Inflammatory macrophage treated with lipopolysaccharide for 4 hours (primary cell): ENCODE measurements at regions not wholly inside any gene's neighbourhood (a gene's known extent, or its start where the extent isn't known, plus 50 kb on each side); places are given as distances from the start of the nearest gene placed in this dataset.

ENCODE experiments used
- DNase-seq: peaks from one replicate; pipeline ENCODE4 v3.0.0-alpha.2; 2020

DNA sequence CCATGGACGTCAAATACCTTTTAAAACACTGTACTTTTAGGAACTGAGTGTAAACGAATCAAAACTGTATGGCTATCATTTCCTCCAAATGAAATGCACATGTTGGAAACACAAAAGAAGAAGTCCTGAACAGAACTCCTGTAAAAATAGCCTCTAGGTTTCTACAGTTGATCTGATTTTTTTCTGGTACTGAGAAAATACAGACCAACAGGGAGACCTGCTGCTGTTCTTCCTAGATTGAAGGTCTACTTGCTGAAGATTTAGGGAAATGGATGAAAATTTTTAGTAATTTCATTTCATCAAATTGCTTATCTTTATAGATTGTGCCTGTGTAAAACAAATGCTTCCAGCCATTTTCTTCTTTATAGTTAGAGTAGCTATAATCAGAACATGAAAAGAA, 520.4 kb downstream of the SLITRK6 start:
- DNase-seq = no peak

DNA sequence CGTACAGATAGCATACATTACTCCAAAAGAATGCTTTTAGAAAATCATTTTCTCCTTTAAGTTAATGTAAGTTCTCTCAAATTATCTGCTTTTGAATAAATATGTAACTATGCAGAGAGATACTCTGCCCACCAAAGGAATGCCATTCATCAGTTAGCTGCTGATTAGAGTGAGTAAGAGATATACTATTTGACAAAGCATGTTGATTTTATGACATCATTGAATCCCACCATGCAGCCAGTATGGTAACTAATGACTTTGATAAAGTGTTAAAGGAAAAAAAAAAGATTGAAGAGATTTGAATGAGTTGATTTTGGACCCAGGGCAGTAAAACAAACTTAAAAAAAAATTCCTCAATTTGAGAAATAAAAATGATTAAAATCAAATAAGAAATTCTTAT, 521.5 kb downstream of the SLITRK6 start:
- no peak for DNase-seq

DNA sequence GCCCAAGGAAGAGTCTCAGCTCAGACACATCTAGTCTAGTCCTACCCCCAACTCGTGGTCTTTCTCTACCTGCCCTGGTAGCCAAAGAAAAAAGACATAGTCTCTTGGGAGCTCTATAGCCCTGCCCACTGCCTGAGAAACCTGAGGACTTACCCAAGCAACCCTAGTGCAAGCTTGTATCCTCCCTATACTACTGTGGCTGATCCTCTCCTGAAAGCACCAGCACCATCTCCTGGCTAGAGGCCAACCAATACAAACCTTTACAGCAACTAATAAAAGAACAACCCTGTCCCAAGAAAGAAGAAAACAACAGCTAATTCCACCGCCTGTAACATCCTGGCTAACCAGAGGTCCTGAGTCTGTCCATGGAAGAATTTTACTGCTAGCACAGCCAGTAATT, 532.4 kb downstream of the SLITRK6 start:
- DNase-seq = no peak

DNA sequence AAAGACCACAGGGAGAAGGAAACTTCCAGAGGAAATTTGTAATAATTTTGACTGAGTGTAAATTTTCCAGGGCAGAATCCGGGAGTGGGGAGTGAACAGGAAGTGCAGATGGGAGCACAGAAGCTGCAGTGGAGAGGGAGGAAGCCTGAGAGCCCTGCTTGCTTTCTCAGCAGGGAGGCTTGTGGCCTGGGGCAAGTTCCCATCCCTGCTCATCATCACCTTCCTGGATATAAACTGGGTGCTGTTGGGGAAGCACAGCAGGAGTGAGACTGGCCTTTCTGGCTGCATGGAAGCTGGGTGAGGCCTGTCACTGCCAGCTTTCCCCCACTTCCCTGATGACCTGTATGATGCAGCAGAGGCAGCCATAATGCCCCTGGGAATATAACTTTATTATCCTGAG, 532.9 kb downstream of the SLITRK6 start:
- no peak for DNase-seq

DNA sequence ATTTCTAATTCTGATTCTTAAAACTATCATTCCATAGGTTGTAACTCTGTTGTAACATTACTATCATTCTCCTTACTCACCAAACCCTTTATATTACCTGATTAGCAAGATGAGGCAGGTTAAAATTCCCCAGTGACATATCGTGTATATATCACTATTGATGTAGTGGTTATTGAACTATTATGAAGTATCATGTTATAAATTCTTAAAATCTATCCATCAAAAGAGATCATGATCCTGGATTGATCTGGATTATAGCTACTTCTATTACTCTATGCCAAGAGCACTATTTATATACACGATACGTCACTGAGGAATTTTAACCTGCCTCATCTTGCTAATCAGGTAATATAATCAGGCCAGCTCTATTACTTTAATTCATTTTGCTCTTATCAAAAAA, 533.9 kb downstream of the SLITRK6 start:
- no peak for DNase-seq

DNA sequence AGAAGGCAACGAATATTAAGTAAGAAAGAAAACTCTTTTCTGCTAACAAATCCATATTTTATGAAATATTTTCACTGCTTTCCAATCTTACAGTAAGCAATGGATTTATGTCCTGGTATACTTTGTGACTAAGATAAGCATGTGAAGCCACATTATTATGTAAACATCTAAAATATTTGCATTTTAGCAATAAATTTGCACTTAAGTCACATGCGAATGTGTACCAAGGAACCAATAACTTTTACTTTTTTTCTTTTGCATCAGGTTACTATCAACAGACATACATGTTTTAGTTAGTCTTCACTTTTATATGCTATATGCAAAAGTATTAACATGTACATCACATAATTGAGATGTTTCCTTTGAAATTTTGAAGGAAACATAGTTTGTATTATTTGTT, 536.7 kb downstream of the SLITRK6 start:
- no peak for DNase-seq

DNA sequence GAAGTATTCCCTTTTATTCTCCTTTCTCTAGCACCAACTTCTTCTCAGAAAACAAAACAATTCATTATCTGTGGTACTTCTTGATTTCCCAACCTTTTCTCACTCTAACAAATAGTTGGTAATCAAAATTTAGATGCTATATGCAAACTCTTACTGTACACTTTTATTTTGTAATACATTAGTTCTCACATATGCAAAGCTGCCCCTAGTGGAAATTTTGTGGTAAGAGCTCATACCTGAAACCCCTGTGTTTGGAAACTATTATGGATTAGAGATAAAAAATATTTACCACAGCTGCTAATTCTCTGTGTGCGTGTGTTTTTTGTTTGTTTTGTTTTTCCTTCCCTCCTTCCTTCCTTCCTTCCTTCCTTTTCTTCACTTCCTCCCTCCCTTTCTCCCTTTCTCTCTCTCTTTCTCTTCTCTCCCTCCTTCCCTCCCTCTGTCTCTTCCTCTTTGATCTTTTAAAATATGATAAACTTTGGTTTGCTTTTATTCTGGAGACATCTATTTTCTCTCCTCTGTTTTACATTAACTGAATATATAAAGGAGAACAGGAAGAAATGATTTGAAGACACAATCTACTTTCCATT, 537.4 kb downstream of the SLITRK6 start:
- no peak for DNase-seq

DNA sequence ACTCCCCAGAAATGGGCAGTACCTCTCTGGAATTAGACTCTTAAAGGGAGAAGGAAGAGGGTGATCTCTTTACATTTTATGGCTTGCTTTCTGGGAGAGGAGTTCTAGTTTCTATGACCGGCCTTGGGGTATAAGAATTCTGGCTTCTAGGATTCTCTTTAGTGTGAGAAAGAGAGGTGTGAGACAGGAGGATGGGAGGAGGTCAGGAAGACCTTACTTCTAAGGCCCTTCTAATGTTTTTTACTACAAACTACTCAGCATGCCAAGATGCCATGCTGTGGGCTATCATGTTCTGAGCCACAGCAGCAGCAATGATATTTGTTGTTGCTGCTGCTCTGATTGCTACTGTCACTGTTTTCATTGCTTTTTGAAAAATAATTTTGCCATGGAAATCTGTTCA, 538.3 kb downstream of the SLITRK6 start:
- no peak for DNase-seq

DNA sequence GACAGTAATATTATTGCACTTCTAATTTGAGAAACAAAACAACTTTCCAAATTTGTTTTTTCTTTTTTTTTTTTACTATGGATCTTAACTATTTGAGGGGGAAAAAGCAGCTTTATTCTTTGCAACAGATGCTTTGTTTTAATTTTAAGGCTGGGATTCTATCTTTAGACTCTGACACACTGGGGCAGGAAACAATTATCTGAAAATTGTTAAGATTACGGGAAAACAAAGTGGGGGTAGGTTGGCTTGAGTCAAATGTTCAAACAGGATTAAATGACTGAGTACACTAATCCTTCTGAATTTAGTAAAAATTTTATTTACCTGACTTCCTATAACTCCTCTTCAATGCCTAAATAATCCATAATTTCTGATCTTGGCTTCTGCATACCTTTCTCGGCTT, 543.2 kb downstream of the SLITRK6 start:
- DNase-seq = no peak

DNA sequence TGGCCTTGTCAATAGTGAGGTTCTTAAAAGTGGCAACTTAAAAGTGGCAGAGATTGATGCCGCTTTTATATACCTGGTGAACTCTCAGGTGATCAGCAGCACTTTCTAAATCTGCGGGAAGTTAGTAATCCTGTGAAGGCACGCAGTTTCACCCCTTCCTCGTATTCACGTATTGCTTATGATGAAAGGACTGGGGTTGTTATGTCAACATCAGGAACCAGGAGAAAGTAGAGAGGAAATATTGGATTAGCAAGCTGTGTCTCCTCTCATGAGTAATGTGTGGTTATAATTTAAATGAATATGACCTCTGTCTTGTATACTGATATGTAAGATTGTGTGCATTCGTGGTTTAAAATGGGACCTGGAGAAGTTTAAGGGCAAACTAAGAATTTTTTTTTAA, 544.6 kb downstream of the SLITRK6 start:
- no peak for DNase-seq

DNA sequence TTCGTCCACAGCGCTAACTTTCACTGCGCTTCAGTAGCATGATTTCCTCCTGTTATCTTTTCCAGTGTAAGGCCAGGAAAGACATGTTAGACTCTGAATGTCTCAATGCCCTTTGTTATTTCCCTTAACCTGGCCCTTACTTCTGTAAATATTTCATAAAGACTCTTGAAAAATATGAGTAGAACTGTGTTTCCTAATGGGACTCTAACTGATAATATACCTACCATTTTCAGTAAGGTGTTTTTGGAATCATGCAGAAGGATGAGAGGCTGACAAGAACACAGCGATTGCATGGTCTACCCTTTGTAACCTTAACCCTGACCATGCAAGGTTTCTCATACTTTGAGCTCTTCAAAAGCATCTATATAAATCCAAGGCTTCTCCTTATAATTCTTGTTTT, 550.1 kb downstream of the SLITRK6 start:
- no peak for DNase-seq

DNA sequence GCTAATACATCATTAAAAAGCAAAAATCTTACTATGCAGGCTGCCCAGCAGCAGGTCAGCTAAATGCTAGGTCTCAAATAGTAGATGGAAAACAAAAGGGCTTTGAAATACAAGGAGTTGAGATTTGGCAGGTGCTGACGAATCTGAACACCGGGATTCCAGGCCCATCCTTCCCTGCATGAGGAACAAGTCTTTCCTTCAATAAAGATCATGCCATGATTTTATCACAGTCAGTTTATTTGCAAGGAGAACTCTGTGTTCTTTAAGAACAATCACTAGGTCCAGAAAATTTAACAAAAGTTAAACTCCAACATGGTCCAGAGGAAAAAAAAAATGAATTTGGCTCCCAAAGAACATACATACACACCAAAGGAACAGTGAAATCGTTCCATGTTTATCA, 551.4 kb downstream of the SLITRK6 start:
- DNase-seq = no peak

DNA sequence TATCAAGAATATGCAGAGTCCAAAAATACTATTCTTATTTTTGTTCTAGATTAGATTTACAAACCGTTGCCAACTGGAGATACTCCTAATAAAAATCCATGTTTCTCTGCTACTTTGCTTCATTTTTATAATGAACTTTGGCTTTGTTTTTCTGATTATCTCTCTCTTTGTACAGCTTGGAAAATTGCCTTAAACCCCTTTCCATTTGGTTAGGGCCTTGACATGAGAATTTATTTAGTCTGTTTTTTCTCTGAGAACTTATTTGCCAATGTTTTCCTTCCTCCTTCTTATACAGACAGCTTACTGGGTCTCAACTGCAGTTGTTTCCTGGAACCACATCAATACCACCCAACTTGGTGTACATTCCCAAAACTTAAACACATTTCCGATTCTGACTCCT, 555.4 kb downstream of the SLITRK6 start:
- no peak for DNase-seq

DNA sequence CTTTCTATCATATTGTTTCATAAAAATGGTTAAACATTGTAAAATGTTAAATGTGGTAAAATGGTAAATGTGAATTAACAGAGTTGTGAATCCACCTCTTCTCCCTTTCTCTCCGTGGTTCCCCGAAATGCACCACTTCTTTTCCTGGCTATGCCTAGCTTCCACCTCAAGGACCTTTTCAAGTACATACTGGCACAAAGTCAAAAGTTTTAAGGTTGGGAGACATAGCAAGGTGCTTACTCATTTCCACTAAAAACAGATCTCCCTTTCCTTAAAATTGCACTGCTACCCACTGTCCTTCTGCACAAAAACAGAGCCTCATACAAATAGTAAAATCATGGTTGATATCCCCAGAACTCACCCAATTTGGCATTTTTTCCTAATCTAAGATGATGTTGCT, 558.2 kb downstream of the SLITRK6 start:
- DNase-seq = no peak

DNA sequence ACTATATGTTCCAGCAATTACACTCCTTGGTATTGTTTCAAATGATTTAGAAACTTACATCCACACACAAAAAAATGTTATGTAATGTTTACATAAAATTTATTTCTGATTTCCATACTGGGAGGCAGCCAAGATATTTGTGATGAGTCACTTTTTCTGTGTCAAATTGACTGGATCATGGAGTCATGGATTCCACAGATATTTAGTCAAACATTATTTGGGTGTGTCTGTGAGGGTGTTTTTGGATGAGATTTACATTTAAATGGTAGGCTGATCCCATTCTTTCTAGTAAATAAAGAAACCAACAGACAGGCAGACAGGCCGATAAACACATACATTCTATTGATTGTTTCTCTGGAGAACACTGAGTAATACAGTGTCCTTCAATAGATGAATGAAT, 562.8 kb downstream of the SLITRK6 start:
- no peak for DNase-seq

DNA sequence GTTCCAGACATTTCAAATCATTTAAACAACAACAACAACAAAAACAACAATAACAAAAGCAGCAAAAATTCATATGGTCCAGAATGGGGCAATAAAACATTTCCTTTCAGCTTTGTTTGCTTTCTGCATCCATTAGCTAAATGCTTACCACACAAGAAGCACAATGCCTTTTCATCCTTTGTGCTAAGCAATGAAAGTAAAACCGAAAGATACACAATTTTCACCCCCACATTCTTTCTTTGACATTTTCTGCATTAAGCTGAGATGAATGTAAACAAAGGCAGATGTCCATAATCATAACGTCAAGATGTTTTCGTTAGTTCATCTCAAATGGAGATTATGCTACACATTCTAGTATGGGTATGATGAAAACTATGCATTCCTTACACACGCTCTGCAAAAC, 568.5 kb downstream of the SLITRK6 start:
- DNase-seq = no peak

DNA sequence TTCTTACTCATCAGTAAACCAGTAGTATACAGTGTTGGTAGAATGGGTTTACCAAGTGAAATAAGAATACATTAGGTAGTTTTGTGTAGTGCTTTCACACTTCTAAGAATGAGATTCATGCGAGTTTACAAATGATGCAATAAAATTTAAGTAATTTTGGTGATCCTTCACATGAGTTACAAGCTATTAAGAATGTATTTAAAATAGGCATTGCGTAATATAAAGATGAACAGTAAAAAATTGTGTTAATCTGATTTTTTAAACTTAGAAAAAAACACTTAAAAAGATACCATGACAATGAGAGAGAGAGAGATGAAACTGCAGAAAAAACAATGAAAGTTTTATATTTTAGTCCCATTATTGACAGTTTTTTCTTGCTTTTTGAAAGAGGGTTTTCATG, 570.5 kb downstream of the SLITRK6 start:
- DNase-seq = no peak

DNA sequence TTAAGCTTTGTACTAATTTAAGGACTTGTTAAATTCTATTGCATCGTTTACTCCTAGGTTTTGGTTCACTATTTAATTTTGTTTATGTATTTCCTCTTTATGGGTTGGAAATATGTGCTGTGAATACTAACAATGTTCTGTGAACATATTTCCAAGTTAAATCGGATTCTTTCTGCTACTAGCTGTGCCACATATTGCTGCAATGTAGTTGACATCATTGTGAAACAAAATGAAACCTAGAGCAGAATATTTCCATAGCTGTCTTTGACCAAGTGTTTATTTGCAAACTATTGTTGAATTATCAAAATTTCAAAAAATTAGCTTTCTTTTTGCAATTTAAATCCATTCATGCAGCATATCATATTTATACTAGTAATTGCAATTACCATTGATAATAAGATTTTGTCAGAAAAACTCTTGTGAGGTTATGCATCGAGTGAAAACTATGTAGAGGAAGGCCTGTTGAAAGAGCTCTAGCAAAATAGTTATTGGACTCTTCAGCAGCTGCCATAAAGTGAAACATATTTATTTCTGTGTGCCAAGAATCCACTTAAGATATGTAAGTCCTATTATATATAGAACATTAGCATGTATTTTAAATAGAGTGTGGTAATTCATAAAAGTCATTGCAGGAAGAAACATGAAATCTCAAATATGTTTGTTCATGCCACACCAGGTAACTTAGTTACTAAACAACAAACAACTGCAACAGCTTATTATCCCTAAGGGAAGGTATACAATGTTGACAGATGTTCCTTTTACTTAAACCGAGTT, 575.1 kb downstream of the SLITRK6 start:
- no peak for DNase-seq

DNA sequence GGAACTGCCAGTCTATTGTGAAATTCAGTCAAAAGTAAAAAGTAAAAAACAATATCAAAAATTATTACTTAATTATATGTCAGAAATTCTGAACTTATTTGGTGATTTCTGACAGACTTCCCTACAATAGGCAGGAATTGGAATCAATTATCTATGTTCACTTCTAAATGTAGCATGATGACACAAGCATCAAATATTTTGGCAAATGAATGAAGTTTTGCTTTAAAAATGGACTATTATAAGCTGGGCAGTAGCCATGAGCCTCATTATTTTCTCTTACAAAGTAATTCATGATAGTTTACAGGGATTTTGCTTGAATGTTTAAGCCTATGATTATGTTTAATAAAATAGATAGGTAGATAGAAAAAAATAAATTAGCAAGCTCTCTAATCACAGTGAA, 582.6 kb downstream of the SLITRK6 start:
- no peak for DNase-seq

DNA sequence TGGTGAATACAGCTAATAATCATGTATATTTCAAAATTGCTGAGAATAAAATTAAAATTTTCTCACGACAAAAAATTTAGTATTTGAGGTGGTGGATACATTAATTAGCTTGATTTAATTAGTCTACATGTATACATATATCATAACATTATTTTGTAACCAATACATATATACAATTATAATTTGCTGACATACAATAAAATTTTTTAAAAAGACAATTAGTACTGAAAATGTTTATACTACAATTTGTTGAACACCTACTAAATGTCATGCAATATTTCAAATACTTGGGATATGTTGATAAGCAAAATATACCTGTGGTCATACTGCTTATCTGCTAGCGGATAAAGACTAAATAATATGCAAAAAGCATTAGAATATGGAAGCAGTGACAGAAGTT, 586.5 kb downstream of the SLITRK6 start:
- no peak for DNase-seq

DNA sequence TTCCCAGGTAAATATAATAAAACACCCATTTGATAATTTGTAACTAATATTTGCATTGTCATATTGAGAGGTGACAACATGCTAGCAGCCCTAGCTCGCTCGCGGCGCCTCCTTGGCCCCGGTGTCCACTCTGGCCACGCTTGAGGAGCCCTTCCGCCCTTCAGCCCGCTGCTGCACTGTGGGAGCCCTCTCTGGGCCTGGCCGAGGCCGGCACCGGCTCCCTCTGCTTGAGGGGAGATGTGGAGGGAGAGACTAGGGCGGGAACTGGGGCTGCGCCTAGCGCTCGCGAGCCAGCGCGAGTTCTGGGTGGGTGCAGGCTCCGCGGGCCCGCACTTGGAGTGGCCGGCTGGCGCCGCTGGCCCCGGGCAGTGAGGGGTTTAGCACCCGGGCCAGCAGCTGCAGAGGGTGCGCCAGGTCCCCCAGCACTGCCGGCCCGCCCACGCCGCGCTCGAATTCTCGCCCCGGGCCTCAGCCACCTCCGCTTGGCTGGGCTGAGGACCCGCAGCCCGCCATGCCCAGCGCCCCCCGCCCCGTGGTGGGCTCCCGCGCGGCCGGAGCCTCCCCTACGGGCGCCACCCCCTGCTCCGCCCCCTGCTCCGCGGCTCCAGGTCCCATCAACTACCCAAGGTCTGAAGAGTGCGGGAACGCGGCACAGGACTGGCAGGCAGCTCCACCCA, 594.4 kb downstream of the SLITRK6 start:
- no peak for DNase-seq

DNA sequence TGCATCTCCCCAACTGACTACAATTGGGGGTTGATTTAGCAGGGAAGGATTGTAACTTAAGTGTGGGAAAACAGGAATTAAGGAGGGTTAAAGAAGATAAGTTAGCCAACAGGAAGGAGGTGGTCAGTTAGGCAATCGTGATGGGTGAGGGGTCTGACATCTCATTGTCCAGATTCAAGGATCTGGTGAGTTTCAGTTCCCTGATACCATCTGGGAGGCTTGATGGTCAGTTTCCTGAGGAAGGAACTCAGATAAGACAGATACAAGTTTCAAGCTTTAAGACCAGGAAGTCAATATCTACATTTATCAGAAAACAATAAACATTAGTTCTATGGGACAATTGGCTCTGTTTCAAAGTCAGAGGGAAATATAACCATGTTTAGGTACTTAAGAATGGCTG, 601.8 kb downstream of the SLITRK6 start:
- no peak for DNase-seq

DNA sequence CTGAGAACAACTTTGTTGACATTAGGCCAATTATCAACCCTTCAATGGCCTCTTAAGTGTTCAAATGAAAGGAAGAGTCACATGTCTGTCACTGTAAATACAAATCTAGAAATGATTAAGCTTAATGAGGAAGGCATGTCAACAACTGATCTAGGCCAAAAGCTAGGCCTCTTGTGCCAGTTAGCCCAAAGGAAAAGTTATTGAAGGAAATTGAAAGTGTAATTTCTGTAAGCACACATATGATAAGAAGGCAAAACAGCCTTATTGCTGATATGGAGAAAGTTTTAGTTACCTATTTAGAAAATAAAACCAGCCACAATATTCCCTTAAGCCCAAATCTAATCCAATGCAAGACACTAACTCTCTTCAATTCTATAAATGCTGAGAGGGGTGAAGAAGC, 604.7 kb downstream of the SLITRK6 start:
- DNase-seq = no peak

DNA sequence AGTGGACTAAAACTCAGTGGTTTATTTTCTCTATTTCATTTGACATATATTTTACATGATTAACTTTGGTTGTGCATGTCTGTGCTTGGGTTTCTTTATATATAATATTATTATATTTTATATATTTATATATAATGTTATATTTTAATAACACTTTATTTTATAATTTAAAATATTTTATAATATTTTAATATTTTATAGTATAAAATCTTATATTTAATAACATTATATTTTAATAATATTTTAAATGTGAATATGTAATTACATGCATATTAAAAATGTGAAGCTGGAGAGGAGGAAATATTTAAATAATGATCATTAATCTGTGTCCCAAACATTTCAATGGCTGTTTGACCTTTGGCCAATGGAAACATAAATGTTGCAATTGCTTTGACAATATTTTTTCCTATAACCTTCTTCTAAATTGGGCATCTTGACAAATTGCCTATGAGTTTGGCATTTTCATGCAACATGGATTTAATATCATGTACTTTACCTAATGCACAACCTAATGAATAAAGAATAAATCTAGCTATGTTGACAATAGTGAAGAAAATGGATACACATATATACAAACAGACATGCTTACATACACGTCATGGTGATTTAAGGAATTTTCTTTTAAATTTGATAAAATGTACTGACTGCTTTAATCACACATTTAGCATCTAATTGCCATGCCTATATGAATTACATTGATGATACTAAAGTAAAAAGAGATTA, 607.1 kb downstream of the SLITRK6 start:
- DNase-seq = no peak
